H1 (cell line): ENCODE measurements at regions not wholly inside any gene's neighbourhood (a gene's known extent, or its start where the extent isn't known, plus 50 kb on each side); places are given as distances from the start of the nearest gene placed in this dataset.
A peak's percentile ranks its signal among the peaks of the same experiment; 100 is the strongest.

Source experiments
- CTCF ChIA-PET: fragments of 300-600 bp; sonication (Branson Sonifier 250); formaldehyde crosslinking; loops from one replicate; lab custom pipeline; 2021; ENCODE audit not compliant: partially characterized antibody; lab: Charles Lee
- POLR2A ChIA-PET: fragments of 300-600 bp; sonication (Branson Sonifier 250); formaldehyde crosslinking; loops from one replicate; lab custom pipeline; 2021; ENCODE audit warnings: inconsistent platforms; ENCODE audit not compliant: partially characterized antibody; lab: Charles Lee
- DNase-seq, 2 experiments: peaks; one replicate each; pipeline versions ENCODE4 v3.0.0 to v3.0.0-alpha.2; 2010 to 2022; ENCODE audit warnings: low spot score in 2 of 2, low read depth in 1 of 2, mixed read lengths in 1 of 2
- FAIRE-seq: peaks from 2 replicates; lab custom pipeline; 2011; peaks lifted over from hg19 to GRCh38; lab: Jason Lieb, UNC
- H2AFZ ChIP-seq: 2 replicates; pipeline ENCODE4 v1.8.1; 2012; ENCODE audit warnings: low read length, inconsistent platforms
- H2AK5ac ChIP-seq: 2 replicates; pipeline ENCODE4 v1.6.1; 2013; ENCODE audit warnings: low read depth, low read length
- H2BK120ac ChIP-seq: replicated peaks from 2 replicates; pipeline ENCODE3; 2013; ENCODE audit warnings: low read depth, low read length, inconsistent platforms
- H2BK12ac ChIP-seq: 2 replicates; pipeline ENCODE4 v1.6.1; 2013; ENCODE audit warnings: low read depth, low read length
- H2BK15ac ChIP-seq: 2 replicates; pipeline ENCODE4 v1.6.1; 2013; ENCODE audit warnings: low read length
- H2BK20ac ChIP-seq: 2 replicates; pipeline ENCODE4 v1.6.1; 2013; ENCODE audit warnings: low read length
- H2BK5ac ChIP-seq: 2 replicates; pipeline ENCODE4 v1.6.1; 2013; ENCODE audit warnings: low read depth, low read length
- H3K14ac ChIP-seq: 2 replicates; pipeline ENCODE4 v1.6.1; 2013; ENCODE audit warnings: inconsistent platforms; ENCODE audit not compliant: insufficient read length
- H3K18ac ChIP-seq: 2 replicates; pipeline ENCODE4 v1.6.1; 2013; ENCODE audit warnings: low read length; ENCODE audit errors: extremely low read depth
- H3K23ac ChIP-seq: 2 replicates; pipeline ENCODE4 v1.6.1; 2013; ENCODE audit warnings: inconsistent platforms; ENCODE audit not compliant: insufficient read length
- H3K23me2 ChIP-seq: 2 replicates; pipeline ENCODE4 v1.6.1; 2013; ENCODE audit warnings: low read depth, low read length
- H3K27ac ChIP-seq: 2 replicates; pipeline ENCODE4 v1.6.1; 2011; ENCODE audit warnings: low read depth, low read length, inconsistent platforms
- H3K27me3 ChIP-seq, 4 experiments: replicated peaks in 1 of 4; 1 replicate in 1 of 4; 2 replicates in 3 of 4; pipeline versions ENCODE4 v1.6.1 to v1.8.1; 2011 to 2013; ENCODE audit warnings: low read length in 3 of 4, mild to moderate bottlenecking in 3 of 4, inconsistent platforms in 2 of 4, mixed read lengths in 2 of 4, moderate library complexity in 1 of 4; ENCODE audit not compliant: control insufficient read depth in 3 of 4, insufficient read depth in 3 of 4; ENCODE audit errors: extremely low read depth in 1 of 4
- H3K36me3 ChIP-seq, 4 experiments: 2 replicates each; pipeline versions ENCODE4 v1.6.1 to v1.8.1; 2011 to 2013; ENCODE audit warnings: mild to moderate bottlenecking in 4 of 4, low read length in 3 of 4, moderate library complexity in 2 of 4, control low read depth in 1 of 4, inconsistent platforms in 1 of 4; ENCODE audit not compliant: insufficient read depth in 4 of 4, control insufficient read depth in 2 of 4
- H3K4ac ChIP-seq: replicated peaks from 2 replicates; pipeline ENCODE3; 2013; ENCODE audit warnings: low read length, low read depth, mixed read lengths, inconsistent platforms; ENCODE audit not compliant: insufficient read length
- H3K4me1 ChIP-seq, 4 experiments: replicated peaks in 1 of 4; 1 replicate in 1 of 4; 2 replicates in 3 of 4; pipeline versions ENCODE4 v1.6.1 to v1.8.1; 2011 to 2013; ENCODE audit warnings: low read length in 3 of 4, inconsistent platforms in 2 of 4, mixed read lengths in 1 of 4; ENCODE audit not compliant: insufficient read depth in 4 of 4, control insufficient read depth in 3 of 4
- H3K4me2 ChIP-seq, 2 experiments: 2 replicates each; pipeline versions ENCODE4 v1.6.1 to v1.8.1; 2011 to 2013; ENCODE audit warnings: low read depth in 2 of 2, low read length in 2 of 2, control low read depth in 1 of 2, inconsistent platforms in 1 of 2, mild to moderate bottlenecking in 1 of 2; ENCODE audit not compliant: insufficient read depth in 1 of 2
- H3K4me3 ChIP-seq, 4 experiments: fragments of 200-600, 300-600 bp in 1 of 4; sonication (generic), shearing (Covaris generic), sonication (Bioruptor Twin) in 1 of 4; 2 replicates each; pipeline versions ENCODE4 v1.5.1 to v1.8.1; 2011 to 2016; ENCODE audit warnings: low read length in 4 of 4, low read depth in 3 of 4, control low read depth in 2 of 4, inconsistent platforms in 2 of 4, mild to moderate bottlenecking in 2 of 4, mixed read lengths in 1 of 4, moderate library complexity in 1 of 4; ENCODE audit not compliant: insufficient read depth in 2 of 4; ENCODE audit errors: extremely low read depth in 1 of 4
- H3K56ac ChIP-seq: replicated peaks from 2 replicates; pipeline ENCODE3; 2013; ENCODE audit warnings: low read depth, mild to moderate bottlenecking, mixed read lengths, low read length, inconsistent platforms; ENCODE audit not compliant: insufficient read length
- H3K79me1 ChIP-seq: 2 replicates; pipeline ENCODE4 v1.6.1; 2013; ENCODE audit warnings: low read depth, low read length, control low read depth
- H3K79me2 ChIP-seq, 2 experiments: 2 replicates each; pipeline versions ENCODE4 v1.6.1 to v1.8.1; 2012 to 2013; ENCODE audit warnings: low read length in 2 of 2, mild to moderate bottlenecking in 2 of 2, inconsistent platforms in 1 of 2; ENCODE audit not compliant: insufficient read depth in 2 of 2, control insufficient read depth in 1 of 2
- H3K9ac ChIP-seq, 4 experiments: replicated peaks in 1 of 4; 1 replicate in 1 of 4; 2 replicates in 3 of 4; pipeline versions ENCODE4 v1.6.1 to v1.8.1; 2011 to 2013; ENCODE audit warnings: low read depth in 3 of 4, low read length in 3 of 4, control low read depth in 2 of 4, mild to moderate bottlenecking in 2 of 4, moderate library complexity in 2 of 4, inconsistent platforms in 1 of 4; ENCODE audit errors: extremely low read depth in 1 of 4
- H3K9me3 ChIP-seq, 2 experiments: 2 replicates each; pipeline versions ENCODE4 v1.6.1 to v1.8.1; 2012 to 2013; ENCODE audit warnings: mild to moderate bottlenecking in 2 of 2, moderate library complexity in 2 of 2, control low read depth in 1 of 2, inconsistent platforms in 1 of 2, low read depth in 1 of 2, low read length in 1 of 2, mixed read lengths in 1 of 2; ENCODE audit not compliant: insufficient read depth in 2 of 2
- H4K20me1 ChIP-seq, 2 experiments: replicated peaks in 1 of 2; 2 replicates each; pipeline versions ENCODE3 to v1.8.1; 2011 to 2013; ENCODE audit warnings: inconsistent platforms in 2 of 2, low read length in 2 of 2, mild to moderate bottlenecking in 1 of 2; ENCODE audit not compliant: insufficient read depth in 2 of 2, control insufficient read depth in 1 of 2
- H4K5ac ChIP-seq: 2 replicates; pipeline ENCODE4 v1.6.1; 2013; ENCODE audit warnings: low read length, low read depth, mixed read lengths, inconsistent platforms; ENCODE audit not compliant: insufficient read length
- H4K8ac ChIP-seq: 2 replicates; pipeline ENCODE4 v1.8.0; 2013; ENCODE audit warnings: mild to moderate bottlenecking, moderate library complexity, low read length, inconsistent platforms; ENCODE audit not compliant: insufficient read depth; ENCODE audit errors: extremely low read depth
- H4K91ac ChIP-seq: replicated peaks from 2 replicates; pipeline ENCODE3; 2013; ENCODE audit warnings: low read length, mixed read lengths, inconsistent platforms; ENCODE audit not compliant: insufficient read length
- FOSL1 ChIP-seq: IDR thresholded peaks from 2 replicates; pipeline ENCODE4 v1.6.1; 2011; ENCODE audit warnings: mild to moderate bottlenecking, low read depth, low read length, moderate library complexity; ENCODE audit not compliant: insufficient read depth
- SP1 ChIP-seq: IDR thresholded peaks from 2 replicates; pipeline ENCODE4 v1.6.1; 2011; ENCODE audit warnings: low read depth, low read length
- TEAD4 ChIP-seq: IDR thresholded peaks from 2 replicates; pipeline ENCODE4 v1.6.1; 2012; ENCODE audit warnings: low read depth, low read length, inconsistent platforms, mixed read lengths
- YY1 ChIP-seq: IDR thresholded peaks from 2 replicates; pipeline ENCODE4 v1.6.1; 2011; ENCODE audit warnings: low read depth, mild to moderate bottlenecking, low read length
- whole genome bisulfite sequencing, 2 experiments: shearing (Covaris generic) in 1 of 2; methylation state at CpG; one replicate each; pipeline versions ENCODE4 v1.1.6 to v1.1.7; 2013 to 2015; ENCODE audit warnings: low lambda C conversion rate in 2 of 2, mixed read lengths in 2 of 2, inconsistent platforms in 1 of 2, low coverage in 1 of 2, missing lambda C conversion rate in 1 of 2; ENCODE audit not compliant: insufficient replicate concordance in 2 of 2, insufficient coverage in 1 of 2, insufficient read length in 1 of 2; ENCODE audit errors: extremely low coverage in 1 of 2, missing lambda C conversion rate in 1 of 2; 5-methylcytosine and 5-hydroxymethylcytosine counted together

GRCh38 chr5:167726642-167727041 lies 564.8 kb upstream of the WWC1 start:
- Histone ChIP-seq H3K4me1 (peaks cover 0 to 15% (median 6%) of the 10 kb centered on the region in 4 experiments; a peak in 3 of 7 replicates), H4K91ac (no peak overlapping the region), H3K56ac (no peak overlapping the region), H2BK12ac (no peak overlapping the region), H3K27me3 (no peaks in the 10 kb centered on the region), H3K4me2 (peak overlapping the region in 1 of 2 experiments; percentile 11; a peak in 2 of 4 replicates), H3K4me3 (no peak overlapping the region), H2BK15ac (no peak overlapping the region), H3K14ac (no peak overlapping the region), H3K23ac (no peak overlapping the region), H2AFZ (no peak overlapping the region), H3K36me3 (no peaks in the 10 kb centered on the region), H3K79me2 (no peaks in the 10 kb centered on the region), H4K20me1 (no peaks in the 10 kb centered on the region), H3K18ac (no peak overlapping the region), H3K9me3 (no peaks in the 10 kb centered on the region; a peak in 1 of 4 replicates), H2BK5ac (no peak overlapping the region), H3K27ac (no peak overlapping the region), H4K8ac (no peak overlapping the region), H2AK5ac (0 out of 2 replicates have a peak overlapping the region, but pooled peaks have one; percentile 33), H3K79me1 (no peaks in the 10 kb centered on the region), H3K4ac (no peak overlapping the region), H4K5ac (no peak overlapping the region), H3K23me2 (no peaks in the 10 kb centered on the region), H2BK120ac (no peak overlapping the region), H3K9ac (no peak overlapping the region), H2BK20ac (no peak overlapping the region)
- 49% methylated on average over 2 of the region's 2 CpGs; no CpG with 5 or more reads in 1 of the 2 experiments for WGBS, 2 experiments
- TF ChIP-seq YY1 (0 out of 2 replicates have a peak, but pooled peaks have one; percentile 16), TEAD4 (peak; percentile 53; the same call in 1 of the 2 replicates), SP1 (peak; percentile 61), FOSL1 (no peak)
- ChIA-PET CTCF (interaction anchor here (0.8 to 1.7 kb wide), 7 partner anchors 17 to 321 kb away, joined by 3 to 8 read pairs (median 5); no protein-coding TSS in a partner anchor), POLR2A (interaction anchor here (1.7 kb wide), 1 partner anchor 13 kb away, joined by 5 read pairs; no protein-coding TSS in a partner anchor)
- FAIRE-seq: no peak
- no peak for DNase-seq
